KBM-7 (cell line): ENCODE measurements at regions not wholly inside any gene's neighbourhood (a gene's known extent, or its start where the extent isn't known, plus 50 kb on each side); places are given as distances from the start of the nearest gene placed in this dataset.
"Not testable (repeated sequence)": the region's sequence is repeated elsewhere in the genome, so short reads cannot be mapped to it uniquely, and the experiment has no call there.

Experiments
- DNase-seq: peaks from one replicate; pipeline ENCODE4 v3.0.0-alpha.2; 2015
- in situ Hi-C: fragments of 300-500 bp; cut with MboI; formaldehyde crosslinking; loops from 2 replicates; pipeline ENCODE4 v1.14.3; 2020; ENCODE audit warnings: low sequenced_read_pairs, low pct_unique_long_range_greater_than_20kb, mixed read lengths

- no peak for DNase-seq
- in situ Hi-C loops = loop anchor here (25.0 kb wide), 3 partner anchors 297 to 522 kb away; partner anchors contain the start of gene AFAP1L1
These were observed 85.9 kb upstream of the HTR4 start for GRCh38 chr5:148740079-148740858.

GRCh38 chr5:148740966-148741742, 85.3 kb upstream of the ADRB2 start:
- peak; percentile 87 for DNase-seq
- in situ Hi-C loops = loop anchor here (25.0 kb wide), 3 partner anchors 296 to 521 kb away; partner anchors contain the start of gene AFAP1L1

GRCh38 chr5:148741766-148742165, 84.6 kb upstream of the ADRB2 start:
- not testable (repeated sequence) for DNase-seq
- in situ Hi-C loops = loop anchor here (25.0 kb wide), 3 partner anchors 296 to 521 kb away; partner anchors contain the start of gene AFAP1L1

- in situ Hi-C loops = loop anchor here (25.0 kb wide), 3 partner anchors 293 to 518 kb away; partner anchors contain the start of gene AFAP1L1
- DNase-seq = peak; percentile 26
These were observed 82.0 kb upstream of the ADRB2 start for GRCh38 chr5:148744380-148744779.

- DNase-seq = peak; percentile 79
- in situ Hi-C loops = loop anchor here (25.0 kb wide), 3 partner anchors 290 to 515 kb away; partner anchors contain the start of gene AFAP1L1
These were observed 79.4 kb upstream of the ADRB2 start for GRCh38 chr5:148746826-148747535.

GRCh38 chr5:148747536-148747906, 78.9 kb upstream of the ADRB2 start:
- in situ Hi-C loops = loop anchor here (25.0 kb wide), 3 partner anchors 290 to 515 kb away; partner anchors contain the start of gene AFAP1L1
- no peak for DNase-seq

GRCh38 chr5:148748702-148749392, 77.6 kb upstream of the ADRB2 start:
- DNase-seq = peak; percentile 56
- in situ Hi-C loops = loop anchor here (25.0 kb wide), 3 partner anchors 288 to 513 kb away; partner anchors contain the start of gene AFAP1L1

GRCh38 chr5:148750614-148751013, 75.8 kb upstream of the ADRB2 start:
- no peak for DNase-seq
- in situ Hi-C loops = no loop called here

GRCh38 chr5:148751025-148751424, 75.4 kb upstream of the ADRB2 start:
- in situ Hi-C loops = no loop called here
- no peak for DNase-seq

- DNase-seq, in situ Hi-C loops: not testable (repeated sequence)
These were observed 74.0 kb upstream of the ADRB2 start for GRCh38 chr5:148752375-148752774.

- in situ Hi-C loops = no loop called here
- DNase-seq = no peak
These were observed 67.3 kb upstream of the ADRB2 start for GRCh38 chr5:148759101-148759500.

- in situ Hi-C loops = no loop called here
- DNase-seq = no peak
These were observed 65.3 kb upstream of the ADRB2 start for GRCh38 chr5:148760945-148761638.

GRCh38 chr5:148763996-148764395, 62.4 kb upstream of the ADRB2 start:
- in situ Hi-C loops = no loop called here
- no peak for DNase-seq

- in situ Hi-C loops = no loop called here
- DNase-seq = no peak
These were observed 61.4 kb upstream of the ADRB2 start for GRCh38 chr5:148765061-148765460.

- in situ Hi-C loops = no loop called here
These were observed 57.5 kb upstream of the ADRB2 start for GRCh38 chr5:148768806-148769415.

GRCh38 chr5:148769941-148770340, 56.5 kb upstream of the ADRB2 start:
- in situ Hi-C loops = no loop called here
- no peak for DNase-seq

More at GRCh38 chr5:148768806-148769415, 57.5 kb upstream of the ADRB2 start:
- no peak for DNase-seq

GRCh38 chr5:148774313-148774712, 52.1 kb upstream of the ADRB2 start:
- in situ Hi-C loops = no loop called here
- DNase-seq = no peak

GRCh38 chr5:148776261-148776660, 50.1 kb upstream of the ADRB2 start:
- DNase-seq = no peak
- in situ Hi-C loops = no loop called here
